ENCODE measurements at regions not wholly inside any gene's neighbourhood (a gene's known extent, or its start where the extent isn't known, plus 50 kb on each side); places are given as distances from the start of the nearest gene placed in this dataset.

DNA sequence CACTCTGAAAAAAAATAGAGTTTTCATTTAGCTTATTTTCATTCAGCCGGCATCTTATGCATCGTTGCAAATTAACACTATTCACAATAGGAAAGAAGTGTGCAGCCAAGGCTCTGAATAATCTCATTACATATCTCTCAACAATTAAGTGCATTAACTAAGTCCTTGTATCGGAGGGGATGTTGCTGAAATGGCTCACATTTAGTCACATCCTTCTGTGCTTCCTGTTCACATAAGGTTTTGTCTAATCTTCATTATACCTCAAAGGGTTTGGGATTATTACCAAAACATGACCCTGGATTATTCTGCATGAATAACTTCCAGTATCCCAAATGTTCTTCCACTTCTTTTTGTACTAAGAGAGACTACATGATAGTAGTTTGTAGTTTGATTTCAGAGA is 278.0 kb upstream of the GRIA1 start:
- Histone ChIP-seq H3K79me2 (ENCODE audit: insufficient read depth, low read depth) (no peaks in the 10 kb centered on the region), H3K9ac (no peak overlapping the region), H3K4me2 (no peak overlapping the region), H3K27ac (no peak overlapping the region), H3K4me3 (IDR thresholded peaks at IDR 0.05; ENCODE audit: insufficient read depth, low read depth, low read length) (no peak overlapping the region), H3K4me1 (ENCODE audit: low read depth, poor library complexity, severe bottlenecking) (no peaks in the 10 kb centered on the region), H3K27me3 (ENCODE audit: insufficient read depth, low read depth) (no peaks in the 10 kb centered on the region), H4K20me1 (ENCODE audit: insufficient read depth) (no peaks in the 10 kb centered on the region), H3K36me3 (ENCODE audit: insufficient read depth) (no peaks in the 10 kb centered on the region), H2AFZ (ENCODE audit: low read depth) (no peak overlapping the region)
- TF ChIP-seq, protein P1, sequence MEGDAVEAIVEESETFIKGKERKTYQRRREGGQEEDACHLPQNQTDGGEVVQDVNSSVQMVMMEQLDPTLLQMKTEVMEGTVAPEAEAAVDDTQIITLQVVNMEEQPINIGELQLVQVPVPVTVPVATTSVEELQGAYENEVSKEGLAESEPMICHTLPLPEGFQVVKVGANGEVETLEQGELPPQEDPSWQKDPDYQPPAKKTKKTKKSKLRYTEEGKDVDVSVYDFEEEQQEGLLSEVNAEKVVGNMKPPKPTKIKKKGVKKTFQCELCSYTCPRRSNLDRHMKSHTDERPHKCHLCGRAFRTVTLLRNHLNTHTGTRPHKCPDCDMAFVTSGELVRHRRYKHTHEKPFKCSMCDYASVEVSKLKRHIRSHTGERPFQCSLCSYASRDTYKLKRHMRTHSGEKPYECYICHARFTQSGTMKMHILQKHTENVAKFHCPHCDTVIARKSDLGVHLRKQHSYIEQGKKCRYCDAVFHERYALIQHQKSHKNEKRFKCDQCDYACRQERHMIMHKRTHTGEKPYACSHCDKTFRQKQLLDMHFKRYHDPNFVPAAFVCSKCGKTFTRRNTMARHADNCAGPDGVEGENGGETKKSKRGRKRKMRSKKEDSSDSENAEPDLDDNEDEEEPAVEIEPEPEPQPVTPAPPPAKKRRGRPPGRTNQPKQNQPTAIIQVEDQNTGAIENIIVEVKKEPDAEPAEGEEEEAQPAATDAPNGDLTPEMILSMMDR (conservative IDR thresholded peaks at IDR 0.05; ENCODE audit: low read depth, low read length) = no peak

DNA sequence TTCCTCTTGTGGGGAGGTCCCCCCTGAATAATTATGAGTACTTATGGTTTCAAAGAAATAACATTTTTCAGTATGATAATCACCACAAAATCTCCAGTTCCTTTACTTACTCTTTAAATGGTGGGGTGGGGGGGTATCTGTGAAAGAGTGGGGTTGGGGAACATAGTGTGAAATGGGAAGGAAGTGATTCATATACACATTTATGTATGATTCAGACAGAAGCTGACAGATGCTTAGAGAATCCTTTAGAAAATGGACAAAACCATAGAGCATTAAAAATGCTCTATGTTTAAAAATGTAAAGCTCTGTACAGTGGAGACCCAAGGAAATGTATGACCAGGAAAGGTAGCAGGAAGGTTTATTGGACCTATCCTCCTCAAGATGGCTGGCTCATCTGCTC is 267.5 kb upstream of the GRIA1 start:
- H3K27me3 ChIP-seq (ENCODE audit: insufficient read depth, low read depth) = no peaks in the 10 kb centered on the region
- no peak overlapping the region for H3K27ac ChIP-seq
- no peaks in the 10 kb centered on the region for H3K36me3 ChIP-seq (ENCODE audit: insufficient read depth)
- no peaks in the 10 kb centered on the region for H3K4me1 ChIP-seq (ENCODE audit: low read depth, poor library complexity, severe bottlenecking)
- TF ChIP-seq, protein P1 (conservative IDR thresholded peaks at IDR 0.05; ENCODE audit: low read depth, low read length) = no peak
- H3K79me2 ChIP-seq (ENCODE audit: insufficient read depth, low read depth) = no peaks in the 10 kb centered on the region
- no peak overlapping the region for H3K4me2 ChIP-seq
- H2AFZ ChIP-seq (ENCODE audit: low read depth) = no peak overlapping the region
- no peaks in the 10 kb centered on the region for H4K20me1 ChIP-seq (ENCODE audit: insufficient read depth)
- H3K9ac ChIP-seq = no peak overlapping the region
- no peak overlapping the region for H3K4me3 ChIP-seq (IDR thresholded peaks at IDR 0.05; ENCODE audit: insufficient read depth, low read depth, low read length)

DNA sequence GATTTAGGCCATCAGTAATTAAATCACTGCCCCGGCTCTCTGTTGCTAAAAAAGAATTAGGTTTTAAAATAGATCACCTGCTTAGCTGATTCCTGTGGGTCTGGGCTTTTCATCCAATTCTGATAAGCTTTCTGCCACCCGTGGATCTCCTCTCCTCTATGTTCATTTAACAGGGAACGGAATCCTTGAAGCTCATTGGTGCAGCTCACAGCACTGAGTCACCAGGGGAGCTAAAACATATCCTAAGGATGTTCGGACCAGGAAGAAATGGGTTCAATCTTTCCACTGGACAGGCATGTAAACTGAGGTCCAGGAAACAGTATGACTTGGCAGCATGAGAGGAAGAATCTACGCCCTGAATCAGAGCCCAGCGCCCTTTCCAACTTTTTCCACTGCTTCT is 267.1 kb upstream of the GRIA1 start:
- H3K9ac ChIP-seq = no peak overlapping the region
- no peaks in the 10 kb centered on the region for H3K79me2 ChIP-seq (ENCODE audit: insufficient read depth, low read depth)
- H3K27ac ChIP-seq = no peak overlapping the region
- TF ChIP-seq, protein P1 (conservative IDR thresholded peaks at IDR 0.05; ENCODE audit: low read depth, low read length) = no peak
- H2AFZ ChIP-seq (ENCODE audit: low read depth) = no peak overlapping the region
- no peaks in the 10 kb centered on the region for H3K27me3 ChIP-seq (ENCODE audit: insufficient read depth, low read depth)
- H3K4me1 ChIP-seq (ENCODE audit: low read depth, poor library complexity, severe bottlenecking) = no peaks in the 10 kb centered on the region
- H3K4me3 ChIP-seq (IDR thresholded peaks at IDR 0.05; ENCODE audit: insufficient read depth, low read depth, low read length) = no peak overlapping the region
- no peaks in the 10 kb centered on the region for H4K20me1 ChIP-seq (ENCODE audit: insufficient read depth)
- no peaks in the 10 kb centered on the region for H3K36me3 ChIP-seq (ENCODE audit: insufficient read depth)
- H3K4me2 ChIP-seq = no peak overlapping the region

DNA sequence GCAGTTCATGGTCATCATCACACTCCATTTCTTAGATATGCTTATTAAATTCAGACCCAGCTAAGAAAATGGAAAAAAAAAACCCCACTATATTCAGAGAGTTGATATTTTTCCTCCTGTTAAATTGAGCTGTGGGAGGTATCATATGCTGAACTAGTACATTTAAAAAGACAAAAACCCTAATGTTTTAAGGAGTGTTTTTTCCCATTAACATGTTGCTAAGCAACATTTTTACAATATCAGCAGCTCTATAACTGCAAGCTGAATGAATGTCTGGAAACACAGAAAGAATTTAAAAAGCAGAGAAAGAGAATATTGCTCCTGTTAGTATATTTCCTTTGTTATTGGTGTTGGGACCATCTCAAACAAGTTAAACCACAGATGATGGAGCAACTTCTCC is 265.8 kb upstream of the GRIA1 start:
- H3K27ac ChIP-seq = no peak overlapping the region
- H3K4me3 ChIP-seq (IDR thresholded peaks at IDR 0.05; ENCODE audit: insufficient read depth, low read depth, low read length) = no peak overlapping the region
- no peaks in the 10 kb centered on the region for H4K20me1 ChIP-seq (ENCODE audit: insufficient read depth)
- H3K4me1 ChIP-seq (ENCODE audit: low read depth, poor library complexity, severe bottlenecking) = no peaks in the 10 kb centered on the region
- H2AFZ ChIP-seq (ENCODE audit: low read depth) = no peak overlapping the region
- H3K79me2 ChIP-seq (ENCODE audit: insufficient read depth, low read depth) = no peaks in the 10 kb centered on the region
- no peaks in the 10 kb centered on the region for H3K36me3 ChIP-seq (ENCODE audit: insufficient read depth)
- H3K9ac ChIP-seq = no peak overlapping the region
- TF ChIP-seq, protein P1 (conservative IDR thresholded peaks at IDR 0.05; ENCODE audit: low read depth, low read length) = no peak
- no peaks in the 10 kb centered on the region for H3K27me3 ChIP-seq (ENCODE audit: insufficient read depth, low read depth)
- no peak overlapping the region for H3K4me2 ChIP-seq

DNA sequence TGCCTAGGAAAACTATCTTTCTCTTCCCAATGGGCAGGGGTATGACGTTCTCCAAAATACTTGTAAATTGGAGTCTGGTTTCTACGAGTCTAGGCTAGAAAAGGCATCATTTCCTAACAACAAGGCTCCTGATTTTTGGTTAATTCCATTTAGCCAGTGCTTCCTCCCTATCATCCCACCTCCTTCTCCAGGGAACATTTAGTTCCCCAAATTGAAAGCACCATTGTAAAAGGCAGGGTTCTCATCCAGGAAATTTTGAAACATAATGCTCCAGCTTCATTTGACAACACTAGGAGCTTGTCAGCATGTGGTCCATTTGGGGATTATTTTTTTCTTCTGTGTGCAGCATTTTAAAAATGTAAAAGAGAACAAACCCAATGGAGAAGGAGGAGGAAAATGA is 256.5 kb upstream of the GRIA1 start:
- Histone ChIP-seq H3K27me3 (ENCODE audit: insufficient read depth, low read depth) (no peaks in the 10 kb centered on the region), H2AFZ (ENCODE audit: low read depth) (no peak overlapping the region), H3K27ac (no peak overlapping the region), H3K4me2 (no peak overlapping the region), H3K4me3 (IDR thresholded peaks at IDR 0.05; ENCODE audit: insufficient read depth, low read depth, low read length) (no peak overlapping the region), H3K9ac (no peak overlapping the region), H4K20me1 (ENCODE audit: insufficient read depth) (no peaks in the 10 kb centered on the region), H3K36me3 (ENCODE audit: insufficient read depth) (no peaks in the 10 kb centered on the region), H3K4me1 (ENCODE audit: low read depth, poor library complexity, severe bottlenecking) (peaks cover 12% of the 10 kb centered on the region), H3K79me2 (ENCODE audit: insufficient read depth, low read depth) (no peaks in the 10 kb centered on the region)
- TF ChIP-seq, protein P1 (conservative IDR thresholded peaks at IDR 0.05; ENCODE audit: low read depth, low read length) = no peak
